Tongue (tissue), 1 donor: ENCODE measurements at regions not wholly inside any gene's neighbourhood (a gene's known extent, or its start where the extent isn't known, plus 50 kb on each side); places are given as distances from the start of the nearest gene placed in this dataset.

Experiments used
- DNase-seq: peaks from one replicate; pipeline ENCODE4 v3.0.0-alpha.2; 2015

GRCh38 chr1:98030483-98030882 lies 109.6 kb upstream of the DPYD start:
- no peak for DNase-seq

- DNase-seq = no peak
These were observed 108.0 kb upstream of the DPYD start for GRCh38 chr1:98028800-98029199.

- DNase-seq = no peak
These were observed 106.4 kb upstream of the DPYD start for GRCh38 chr1:98027103-98027705.

- no peak for DNase-seq
These were observed 105.0 kb upstream of the DPYD start for GRCh38 chr1:98025858-98026257.

GRCh38 chr1:98021126-98021525 lies 100.3 kb upstream of the DPYD start:
- DNase-seq = no peak

- DNase-seq = no peak
These were observed 98.9 kb upstream of the DPYD start for GRCh38 chr1:98019747-98020146.

- no peak for DNase-seq
These were observed 97.2 kb upstream of the DPYD start for GRCh38 chr1:98018074-98018473.

GRCh38 chr1:98017184-98017583 lies 96.3 kb upstream of the DPYD start:
- no peak for DNase-seq

GRCh38 chr1:98008373-98008772 lies 87.5 kb upstream of the DPYD start:
- no peak for DNase-seq

- DNase-seq = no peak
These were observed 84.6 kb upstream of the DPYD start for GRCh38 chr1:98005326-98006010.

GRCh38 chr1:98003442-98003841 lies 82.6 kb upstream of the DPYD start:
- no peak for DNase-seq

GRCh38 chr1:98002288-98002687 lies 81.5 kb upstream of the DPYD start:
- no peak for DNase-seq

GRCh38 chr1:98001764-98002163 lies 80.9 kb upstream of the DPYD start:
- DNase-seq = no peak

- DNase-seq = no peak
These were observed 78.5 kb upstream of the DPYD start for GRCh38 chr1:97999320-97999719.

- DNase-seq = no peak
These were observed 76.0 kb upstream of the DPYD start for GRCh38 chr1:97996880-97997279.

GRCh38 chr1:97989094-97989680 lies 68.4 kb upstream of the DPYD start:
- no peak for DNase-seq

- no peak for DNase-seq
These were observed 65.5 kb upstream of the DPYD start for GRCh38 chr1:97986041-97987005.

GRCh38 chr1:97983126-97983525 lies 62.3 kb upstream of the DPYD start:
- DNase-seq = no peak

GRCh38 chr1:97980530-97980929 lies 59.7 kb upstream of the DPYD start:
- DNase-seq = no peak

GRCh38 chr1:97976801-97977200 lies 56.0 kb upstream of the DPYD start:
- DNase-seq = no peak
